Mucosa of descending colon (tissue), 3 donors: ENCODE measurements at regions not wholly inside any gene's neighbourhood (a gene's known extent, or its start where the extent isn't known, plus 50 kb on each side); places are given as distances from the start of the nearest gene placed in this dataset.

Experiments
- ATAC-seq: fragments of 200-7000 bp; cut with Tn5 transposase; one replicate; pipeline ENCODE4 v1.9.1; 2020; ENCODE audit warnings: mild to moderate bottlenecking, moderate library complexity
- DNase-seq, 3 donors: peaks; one replicate each; pipeline ENCODE4 v3.0.0-alpha.2; 2020
- H3K36me3 ChIP-seq: fragments of 200-600 bp; one replicate; pipeline ENCODE4 v1.8.0; 2021; ENCODE audit warnings: low read depth, mild to moderate bottlenecking
- H3K4me1 ChIP-seq: fragments of 200-600 bp; one replicate; pipeline ENCODE4 v1.8.0; 2021; ENCODE audit warnings: low read depth, mild to moderate bottlenecking
- H3K4me3 ChIP-seq: fragments of 200-600 bp; one replicate; pipeline ENCODE4 v1.8.0; 2021; ENCODE audit warnings: mild to moderate bottlenecking
- H3K9me3 ChIP-seq: fragments of 200-600 bp; one replicate; pipeline ENCODE4 v1.8.0; 2021; ENCODE audit warnings: mild to moderate bottlenecking
- intact Hi-C, 2 donors: fragments of 100-400 bp; cut with DNase I in 1 of 2; cut with micrococcal nuclease in 1 of 2; formaldehyde crosslinking; loops; one replicate each; pipeline versions ENCODE4 v1.11.0 to v1.11.1; 2022; cut with DNase I, micrococcal nuclease
- TF ChIP-seq, protein P1 (sequence below): fragments of 200-600 bp; IDR thresholded peaks from one replicate; pipeline ENCODE4 v1.8.0; 2022; ENCODE audit warnings: antibody characterized with exemption, mild to moderate bottlenecking
- donor health status: DM: no; HTN: no; CAD: no; lungs with moderate emphysema.
- donor health status: DM: no; HTN: no; CAD: no.
- donor health status: DM: no; HTN: yes; CAD: no.

DNA sequence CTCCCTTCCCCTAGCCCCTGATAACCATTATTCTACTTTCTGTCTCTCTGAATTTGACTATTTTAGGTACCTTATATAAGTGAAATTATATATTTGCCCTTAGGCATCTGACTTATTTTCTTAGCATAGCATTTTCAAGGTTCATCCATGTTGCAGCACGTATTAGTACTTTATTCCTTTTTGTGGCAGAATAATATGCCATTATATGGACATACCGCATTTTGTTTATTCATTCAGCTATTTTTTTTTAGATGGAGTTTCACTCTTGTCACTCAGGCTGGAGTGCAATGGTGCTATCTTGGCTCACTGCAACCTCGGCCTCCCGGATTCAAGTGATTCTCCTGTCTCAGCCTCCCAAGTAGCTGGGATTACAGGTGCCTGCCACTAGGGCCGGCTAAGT, 326.2 kb upstream of the PLXNA2 start:
- Histone ChIP-seq H3K4me3 (no peak overlapping the region), H3K4me1 (no peaks in the 10 kb centered on the region), H3K36me3 (no peaks in the 10 kb centered on the region), H3K9me3 (no peaks in the 10 kb centered on the region)
- intact Hi-C loops: no loop called here
- no peak for ATAC-seq
- DNase-seq: no peak
- TF ChIP-seq, protein P1, sequence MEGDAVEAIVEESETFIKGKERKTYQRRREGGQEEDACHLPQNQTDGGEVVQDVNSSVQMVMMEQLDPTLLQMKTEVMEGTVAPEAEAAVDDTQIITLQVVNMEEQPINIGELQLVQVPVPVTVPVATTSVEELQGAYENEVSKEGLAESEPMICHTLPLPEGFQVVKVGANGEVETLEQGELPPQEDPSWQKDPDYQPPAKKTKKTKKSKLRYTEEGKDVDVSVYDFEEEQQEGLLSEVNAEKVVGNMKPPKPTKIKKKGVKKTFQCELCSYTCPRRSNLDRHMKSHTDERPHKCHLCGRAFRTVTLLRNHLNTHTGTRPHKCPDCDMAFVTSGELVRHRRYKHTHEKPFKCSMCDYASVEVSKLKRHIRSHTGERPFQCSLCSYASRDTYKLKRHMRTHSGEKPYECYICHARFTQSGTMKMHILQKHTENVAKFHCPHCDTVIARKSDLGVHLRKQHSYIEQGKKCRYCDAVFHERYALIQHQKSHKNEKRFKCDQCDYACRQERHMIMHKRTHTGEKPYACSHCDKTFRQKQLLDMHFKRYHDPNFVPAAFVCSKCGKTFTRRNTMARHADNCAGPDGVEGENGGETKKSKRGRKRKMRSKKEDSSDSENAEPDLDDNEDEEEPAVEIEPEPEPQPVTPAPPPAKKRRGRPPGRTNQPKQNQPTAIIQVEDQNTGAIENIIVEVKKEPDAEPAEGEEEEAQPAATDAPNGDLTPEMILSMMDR: no peak

DNA sequence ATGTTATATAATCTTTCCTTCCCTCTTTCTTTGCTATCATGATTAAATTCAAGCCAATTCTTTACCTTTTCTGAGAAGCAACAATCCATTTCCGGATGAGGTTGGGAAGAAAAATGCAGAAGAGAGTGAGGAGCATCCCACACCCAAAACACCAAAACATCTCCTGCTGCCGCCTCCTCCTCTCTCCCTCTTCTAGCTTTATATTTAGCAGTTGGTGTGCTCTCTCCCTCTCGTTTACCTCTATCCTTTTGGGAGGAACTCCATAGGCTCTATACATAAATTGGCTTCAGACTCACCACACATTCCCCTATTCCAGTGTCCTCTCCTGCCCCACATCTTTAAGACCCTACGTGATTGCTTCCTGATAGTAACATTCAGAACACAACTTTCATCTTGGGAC, 332.2 kb upstream of the PLXNA2 start:
- Histone ChIP-seq H3K9me3 (no peaks in the 10 kb centered on the region), H3K36me3 (no peaks in the 10 kb centered on the region), H3K4me3 (no peak overlapping the region), H3K4me1 (no peaks in the 10 kb centered on the region)
- DNase-seq: no peak
- TF ChIP-seq, protein P1: no peak
- ATAC-seq: no peak
- intact Hi-C loops: no loop called here

DNA sequence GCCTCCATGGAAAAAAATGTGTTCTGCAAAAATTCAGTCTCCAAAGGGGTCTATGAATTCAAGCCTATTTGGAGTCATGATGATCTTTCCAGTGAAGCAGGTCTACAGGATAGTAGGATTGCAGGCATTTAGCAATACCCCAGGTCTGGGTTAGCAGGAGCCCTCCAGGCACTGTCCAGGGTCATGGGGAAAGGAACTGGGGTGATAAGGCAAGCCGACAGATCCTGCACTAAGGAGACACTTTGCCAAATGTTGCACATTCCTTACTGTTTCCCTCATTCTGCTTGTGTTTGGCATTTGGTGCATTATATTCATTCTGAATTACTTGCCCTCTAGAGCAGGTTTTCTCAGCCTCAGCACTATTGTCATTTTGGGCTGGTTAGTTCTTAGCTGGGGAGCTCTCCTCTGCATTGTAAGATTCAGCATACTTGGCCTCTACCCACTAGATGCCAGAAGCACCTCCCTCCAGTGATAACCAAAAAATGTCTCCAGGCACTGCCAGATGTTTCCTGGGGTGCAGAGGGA, 333.3 kb upstream of the PLXNA2 start:
- Histone ChIP-seq H3K4me1 (no peaks in the 10 kb centered on the region), H3K36me3 (no peaks in the 10 kb centered on the region), H3K9me3 (no peaks in the 10 kb centered on the region), H3K4me3 (no peak overlapping the region)
- intact Hi-C loops: no loop called here
- TF ChIP-seq, protein P1: no peak
- ATAC-seq (no peak), DNase-seq (no peak)

DNA sequence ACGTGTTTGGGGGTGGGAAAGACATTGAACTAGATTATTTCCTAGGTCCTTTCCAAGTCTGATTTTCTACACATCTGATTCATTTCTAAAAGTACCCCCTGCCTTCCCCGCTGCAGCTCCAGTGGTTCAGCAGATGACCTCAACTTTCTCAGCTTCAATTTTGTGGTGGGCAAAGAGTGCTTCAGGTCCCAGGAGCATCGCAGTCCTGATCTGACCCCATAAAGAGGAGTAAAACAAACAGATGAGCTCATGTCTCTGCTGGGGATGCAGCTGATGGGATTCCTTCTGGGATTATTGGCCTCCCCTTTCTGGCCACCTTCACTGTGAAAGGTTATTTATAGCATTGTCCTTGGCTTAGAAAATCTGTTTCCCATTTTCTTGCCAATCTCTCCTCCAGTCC, 337.0 kb upstream of the PLXNA2 start:
- Histone ChIP-seq H3K9me3 (no peaks in the 10 kb centered on the region), H3K36me3 (no peaks in the 10 kb centered on the region), H3K4me1 (no peaks in the 10 kb centered on the region), H3K4me3 (no peak overlapping the region)
- TF ChIP-seq, protein P1: no peak
- DNase-seq (no peak), ATAC-seq (no peak)
- intact Hi-C loops: no loop called here

DNA sequence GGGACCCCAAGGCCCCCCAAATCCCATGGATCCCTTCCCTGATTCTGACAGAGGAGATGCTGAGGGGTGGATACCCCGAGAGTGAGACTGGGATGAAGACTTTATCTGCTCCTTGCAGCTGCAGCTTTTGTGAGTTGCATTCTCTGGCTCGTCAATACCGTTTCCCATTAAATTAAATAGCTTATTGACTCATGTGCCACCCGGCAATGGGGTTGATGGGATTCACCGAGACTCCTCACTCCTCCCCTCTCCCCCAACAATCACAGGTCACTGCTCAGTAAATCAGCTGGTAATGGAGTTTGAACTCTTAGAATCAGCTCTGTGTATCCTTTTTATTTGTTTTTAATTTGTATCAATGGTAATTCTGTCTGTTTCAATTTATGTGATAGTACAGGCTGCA, 337.5 kb upstream of the PLXNA2 start:
- Histone ChIP-seq H3K36me3 (no peaks in the 10 kb centered on the region), H3K9me3 (no peaks in the 10 kb centered on the region), H3K4me3 (no peak overlapping the region), H3K4me1 (no peaks in the 10 kb centered on the region)
- TF ChIP-seq, protein P1: no peak
- no peak for DNase-seq
- intact Hi-C loops: no loop called here
- ATAC-seq: no peak

DNA sequence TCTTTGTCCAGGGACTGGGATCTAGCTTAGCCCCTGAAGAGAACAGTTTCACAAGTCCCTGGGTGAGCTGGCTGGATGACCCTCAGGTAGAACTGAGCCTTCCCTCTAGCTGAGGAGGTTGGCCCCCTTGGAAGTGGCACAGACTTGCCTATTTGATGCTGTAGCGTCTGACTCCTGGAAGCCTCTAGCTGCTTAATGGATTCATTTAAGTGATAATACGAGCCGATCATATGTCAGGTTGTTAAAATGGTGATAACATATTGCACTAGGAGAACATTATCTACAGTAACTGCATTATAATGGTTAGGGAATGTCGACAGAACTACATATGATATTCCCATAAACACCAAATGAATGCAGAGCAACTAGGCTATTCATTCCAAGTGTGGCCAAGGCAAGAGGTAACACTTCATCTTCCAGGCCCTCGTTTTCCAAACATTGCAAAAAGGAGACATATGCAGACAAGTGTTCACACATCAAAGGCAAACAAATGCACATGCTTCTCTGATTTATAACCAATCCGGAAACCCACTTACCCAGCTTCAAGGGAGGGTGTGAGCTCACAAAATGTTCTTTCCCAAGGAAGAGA, 340.1 kb upstream of the PLXNA2 start:
- H3K9me3 ChIP-seq: no peaks in the 10 kb centered on the region
- H3K4me3 ChIP-seq: no peak overlapping the region
- DNase-seq (no peak), ATAC-seq (no peak)
- TF ChIP-seq, protein P1: no peak
- no peaks in the 10 kb centered on the region for H3K36me3 ChIP-seq
- no peaks in the 10 kb centered on the region for H3K4me1 ChIP-seq
- intact Hi-C loops: no loop called here
